Mesenchymal stem cell (in vitro differentiated cells and primary cell): ENCODE measurements at regions not wholly inside any gene's neighbourhood (a gene's known extent, or its start where the extent isn't known, plus 50 kb on each side); places are given as distances from the start of the nearest gene placed in this dataset.

ENCODE experiments used
- DNase-seq: peaks from one replicate; pipeline ENCODE4 v3.0.0-alpha.2; 2013
- H2AFZ ChIP-seq: one replicate; pipeline ENCODE4 v1.6.1; 2013; ENCODE audit warnings: low read depth, mild to moderate bottlenecking, control low read depth, inconsistent platforms, low read length, moderate library complexity
- H2AK5ac ChIP-seq: 2 replicates; pipeline ENCODE4 v1.6.1; 2013; ENCODE audit warnings: low read length, moderate library complexity, mild to moderate bottlenecking, inconsistent platforms; ENCODE audit not compliant: severe bottlenecking
- H2BK120ac ChIP-seq: one replicate; pipeline ENCODE4 v1.6.1; 2013; ENCODE audit warnings: low read depth, mild to moderate bottlenecking, inconsistent platforms, low read length, moderate library complexity
- H2BK12ac ChIP-seq, 2 experiments: one replicate each; pipeline ENCODE4 v1.6.1; 2013; ENCODE audit warnings: inconsistent platforms in 2 of 2, low read length in 2 of 2, mild to moderate bottlenecking in 2 of 2, moderate library complexity in 2 of 2, control low read depth in 1 of 2
- H2BK15ac ChIP-seq: one replicate; pipeline ENCODE4 v1.6.1; 2013; ENCODE audit warnings: mild to moderate bottlenecking, low read depth, inconsistent platforms; ENCODE audit not compliant: poor library complexity, severe bottlenecking
- H2BK5ac ChIP-seq: 2 replicates; pipeline ENCODE4 v1.6.1; 2013; ENCODE audit warnings: low read depth, mild to moderate bottlenecking, low read length, control low read depth, inconsistent platforms; ENCODE audit not compliant: poor library complexity, severe bottlenecking
- H3K14ac ChIP-seq, 2 experiments: one replicate each; pipeline ENCODE4 v1.6.1; 2013; ENCODE audit warnings: inconsistent platforms in 2 of 2, low read length in 2 of 2, control low read depth in 1 of 2, mild to moderate bottlenecking in 1 of 2, moderate library complexity in 1 of 2
- H3K18ac ChIP-seq, 2 experiments: one replicate each; pipeline ENCODE4 v1.6.1; 2013; ENCODE audit warnings: inconsistent platforms in 2 of 2, low read length in 2 of 2, control low read depth in 1 of 2, low read depth in 1 of 2, mild to moderate bottlenecking in 1 of 2
- H3K23ac ChIP-seq, 2 experiments: one replicate each; pipeline ENCODE4 v1.6.1; 2013; ENCODE audit warnings: inconsistent platforms in 2 of 2, low read length in 2 of 2, mild to moderate bottlenecking in 2 of 2, moderate library complexity in 2 of 2, control low read depth in 1 of 2
- H3K27ac ChIP-seq: 2 replicates; pipeline ENCODE4 v1.5.1; 2013; ENCODE audit warnings: mild to moderate bottlenecking, moderate library complexity, low read length, control low read depth, inconsistent platforms; ENCODE audit not compliant: poor library complexity, severe bottlenecking
- H3K27me3 ChIP-seq, 2 experiments: 2 replicates each; pipeline versions ENCODE4 v1.6.1 to v1.7.0; 2013; ENCODE audit warnings: low read length in 2 of 2, mild to moderate bottlenecking in 2 of 2, moderate library complexity in 2 of 2, control low read depth in 1 of 2, inconsistent platforms in 1 of 2; ENCODE audit not compliant: control insufficient read depth in 1 of 2, insufficient read depth in 1 of 2
- H3K36me3 ChIP-seq, 2 experiments: 2 replicates each; pipeline versions ENCODE4 v1.6.1 to v1.7.0; 2013; ENCODE audit warnings: low read length in 2 of 2, control low read depth in 1 of 2, inconsistent platforms in 1 of 2, low read depth in 1 of 2, mild to moderate bottlenecking in 1 of 2; ENCODE audit not compliant: insufficient read depth in 2 of 2, control insufficient read depth in 1 of 2
- H3K4ac ChIP-seq, 2 experiments: one replicate each; pipeline ENCODE4 v1.6.1; 2013; ENCODE audit warnings: inconsistent platforms in 2 of 2, low read length in 2 of 2, mild to moderate bottlenecking in 2 of 2, moderate library complexity in 2 of 2, control low read depth in 1 of 2, low read depth in 1 of 2
- H3K4me1 ChIP-seq: 2 replicates; pipeline ENCODE4 v1.6.1; 2013; ENCODE audit warnings: low read depth, low read length, control low read depth; ENCODE audit not compliant: control insufficient read depth, insufficient read depth
- H3K4me2 ChIP-seq: 2 replicates; pipeline ENCODE4 v1.6.1; 2013; ENCODE audit warnings: low read length, mild to moderate bottlenecking, inconsistent platforms; ENCODE audit not compliant: poor library complexity, severe bottlenecking
- H3K4me3 ChIP-seq, 2 experiments: 2 replicates each; pipeline versions ENCODE4 v1.5.1 to v1.7.0; 2013; ENCODE audit warnings: low read length in 2 of 2, mild to moderate bottlenecking in 2 of 2, control low read depth in 1 of 2, low read depth in 1 of 2; ENCODE audit not compliant: insufficient read depth in 1 of 2
- H3K79me1 ChIP-seq: replicated peaks from 2 replicates; pipeline ENCODE4 v1.6.1; 2013; ENCODE audit warnings: mild to moderate bottlenecking, control low read depth, low read length, inconsistent platforms; ENCODE audit not compliant: poor library complexity, severe bottlenecking
- H3K9ac ChIP-seq: 2 replicates; pipeline ENCODE4 v1.7.0; 2013; ENCODE audit warnings: mild to moderate bottlenecking, low read length, moderate library complexity
- H3K9me3 ChIP-seq: 2 replicates; pipeline ENCODE4 v1.7.0; 2013; ENCODE audit warnings: mild to moderate bottlenecking, low read length; ENCODE audit not compliant: control insufficient read depth
- H4K8ac ChIP-seq: one replicate; pipeline ENCODE4 v1.6.1; 2013; ENCODE audit warnings: inconsistent platforms, mild to moderate bottlenecking, low read length, moderate library complexity
- H4K91ac ChIP-seq: one replicate; pipeline ENCODE4 v1.6.1; 2013; ENCODE audit warnings: mild to moderate bottlenecking, low read length, inconsistent platforms
- WGBS: methylation state at CpG from one replicate; pipeline ENCODE4 v1.1.7; 2013; ENCODE audit warnings: mixed read lengths; 5-methylcytosine and 5-hydroxymethylcytosine counted together

DNA sequence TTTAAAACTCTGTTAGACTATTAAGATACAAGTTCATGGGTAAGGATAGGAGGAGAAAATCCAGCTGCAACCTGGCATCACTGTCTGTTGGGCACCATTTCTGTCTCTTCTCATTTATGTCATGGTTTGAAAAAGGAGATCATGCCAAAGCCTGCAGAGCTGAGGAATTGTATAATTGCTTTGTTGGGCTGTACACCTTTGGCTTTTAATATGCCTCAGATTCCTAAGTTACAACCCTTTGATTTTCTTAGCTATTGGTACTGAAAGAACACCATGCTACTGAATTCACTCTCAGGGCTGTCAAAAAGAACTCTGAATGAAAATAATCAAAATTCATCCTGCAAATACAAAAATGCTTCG, 174.3 kb downstream of the ACKR3 start:
- no peak overlapping the region for H3K4me2 ChIP-seq
- H3K14ac ChIP-seq, result no peak overlapping the region
- no peak overlapping the region for H2BK12ac ChIP-seq
- peak overlapping the region in 1 of 2 experiments; percentile 27 for H3K4me3 ChIP-seq
- H3K4me1 ChIP-seq, result peaks cover 24% of the 10 kb centered on the region
- no peak overlapping the region for H2AK5ac ChIP-seq
- no peak overlapping the region for H2AFZ ChIP-seq
- no peaks in the 10 kb centered on the region for H3K9me3 ChIP-seq
- 18% methylated on average over 1 of the region's 1 CpG for WGBS
- no peak overlapping the region for H3K4ac ChIP-seq
- H3K18ac ChIP-seq, result no peak overlapping the region
- H3K27ac ChIP-seq, result peak overlapping the region; percentile 92
- H3K23ac ChIP-seq, result no peak overlapping the region
- no peak overlapping the region for H2BK15ac ChIP-seq
- peaks cover 0 to 6% of the 10 kb centered on the region in 2 experiments for H3K27me3 ChIP-seq
- peak overlapping the region; percentile 79 for H3K9ac ChIP-seq
- no peak for DNase-seq
- no peak overlapping the region for H2BK120ac ChIP-seq
- no peaks in the 10 kb centered on the region for H3K79me1 ChIP-seq
- H3K36me3 ChIP-seq, result no peaks in the 10 kb centered on the region
- H2BK5ac ChIP-seq, result no peak overlapping the region
- H4K8ac ChIP-seq, result no peak overlapping the region
- H4K91ac ChIP-seq, result no peak overlapping the region

GRCh38 chr2:236744281-236744705, 174.7 kb downstream of the ACKR3 start:
- Histone ChIP-seq H3K9me3 (no peaks in the 10 kb centered on the region), H3K4me3 (peak overlapping the region in 1 of 2 experiments; percentile 27), H3K14ac (no peak overlapping the region), H2BK120ac (no peak overlapping the region), H3K9ac (peak overlapping the region; percentile 79), H3K79me1 (no peaks in the 10 kb centered on the region), H3K4ac (no peak overlapping the region), H3K27me3 (peaks cover 0 to 2% of the 10 kb centered on the region in 2 experiments), H2BK15ac (no peak overlapping the region), H3K4me1 (peaks cover 26% of the 10 kb centered on the region), H4K91ac (no peak overlapping the region), H3K4me2 (peak overlapping the region; percentile 31), H2BK5ac (peak overlapping the region; percentile 80), H2BK12ac (no peak overlapping the region), H3K18ac (no peak overlapping the region), H4K8ac (no peak overlapping the region), H2AFZ (no peak overlapping the region), H3K27ac (peak overlapping the region; percentile 92), H3K36me3 (no peaks in the 10 kb centered on the region), H3K23ac (no peak overlapping the region), H2AK5ac (no peak overlapping the region)
- peak; percentile 90 for DNase-seq
- WGBS, result 19% methylated on average over 6 of the region's 6 CpGs

GRCh38 chr2:236744716-236745115, 175.1 kb downstream of the ACKR3 start:
- Histone ChIP-seq H3K27ac (peak overlapping the region; percentile 92), H3K4ac (no peak overlapping the region), H3K14ac (no peak overlapping the region), H2BK120ac (no peak overlapping the region), H2AK5ac (peak overlapping the region; percentile 78), H2BK15ac (no peak overlapping the region), H3K23ac (no peak overlapping the region), H2AFZ (no peak overlapping the region), H2BK5ac (peak overlapping the region; percentile 80), H3K9me3 (no peaks in the 10 kb centered on the region), H3K79me1 (no peaks in the 10 kb centered on the region), H4K91ac (no peak overlapping the region), H3K18ac (no peak overlapping the region), H3K36me3 (no peaks in the 10 kb centered on the region), H2BK12ac (peak overlapping the region in 1 of 2 experiments; percentile 56), H3K4me3 (peak overlapping the region in 1 of 2 experiments; percentile 25), H3K9ac (peak overlapping the region; percentile 79), H3K4me1 (peaks cover 30% of the 10 kb centered on the region), H3K4me2 (no peak overlapping the region), H4K8ac (no peak overlapping the region), H3K27me3 (no peaks in the 10 kb centered on the region)
- no peak for DNase-seq
- no CpG with 5 or more reads among the region's 1 CpG for WGBS

DNA sequence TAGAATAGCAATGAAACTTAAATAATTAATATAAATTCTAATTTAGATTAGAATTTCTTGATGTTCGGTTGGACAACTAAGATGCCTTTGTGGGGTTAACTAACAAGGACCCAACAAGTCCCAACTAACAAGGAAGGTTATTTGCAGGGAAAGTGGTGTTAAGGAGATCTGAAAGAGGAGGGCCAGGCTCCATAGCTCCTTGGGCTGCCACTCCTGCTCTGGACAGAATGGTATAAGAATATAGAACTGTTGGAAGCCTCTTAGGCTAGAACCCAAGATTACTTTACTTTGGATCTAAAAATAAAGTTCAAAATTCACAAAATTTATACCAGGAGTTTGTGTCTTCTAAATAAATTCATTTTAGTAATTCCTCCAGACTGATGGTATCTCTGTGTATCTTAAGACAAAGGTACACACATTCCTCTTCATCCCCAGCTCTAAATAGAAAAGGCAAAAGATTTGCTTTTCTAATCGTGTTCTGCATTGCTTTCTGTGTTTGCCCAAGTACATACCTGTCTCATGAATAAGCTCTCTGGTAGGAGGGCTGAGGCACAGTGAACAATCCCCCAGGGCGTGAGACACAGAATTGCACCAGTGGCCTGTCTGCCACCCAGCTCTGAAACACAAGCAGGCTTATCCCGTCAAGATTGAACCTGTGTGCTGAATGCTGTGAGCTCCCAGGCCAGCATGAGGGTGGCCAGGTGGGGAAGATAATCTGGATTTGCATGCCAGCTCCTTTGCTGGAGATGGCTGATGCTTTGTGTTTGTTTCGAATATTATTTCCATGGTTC, 176.0 kb downstream of the ACKR3 start:
- Histone ChIP-seq H3K14ac (no peak overlapping the region), H2AFZ (no peak overlapping the region), H3K9ac (peak overlapping the region; percentile 79), H2BK15ac (no peak overlapping the region), H3K79me1 (no peaks in the 10 kb centered on the region), H3K4ac (no peak overlapping the region), H3K23ac (no peak overlapping the region), H2BK120ac (no peak overlapping the region), H4K91ac (no peak overlapping the region), H4K8ac (no peak overlapping the region), H2BK12ac (no peak overlapping the region), H3K27me3 (no peaks in the 10 kb centered on the region), H2AK5ac (peak overlapping the region; percentile 98), H2BK5ac (peak overlapping the region; percentile 85), H3K9me3 (no peaks in the 10 kb centered on the region), H3K4me2 (peak overlapping the region; percentile 12), H3K27ac (peak overlapping the region; percentile 85), H3K4me3 (peak overlapping the region in 1 of 2 experiments; percentile 16), H3K4me1 (peaks cover 31% of the 10 kb centered on the region), H3K18ac (no peak overlapping the region), H3K36me3 (no peaks in the 10 kb centered on the region)
- peak; percentile 78 for DNase-seq
- 33% methylated on average over 4 of the region's 5 CpGs for WGBS
